KMS-11 (cell line): ENCODE measurements at regions not wholly inside any gene's neighbourhood (a gene's known extent, or its start where the extent isn't known, plus 50 kb on each side); places are given as distances from the start of the nearest gene placed in this dataset.

ENCODE experiments used
- H2AFZ ChIP-seq: fragments of 200-600 bp; sonication (generic); 2 replicates; pipeline ENCODE4 v1.6.1; 2016; ENCODE audit warnings: antibody characterized with exemption, mixed run types, low read depth
- H3K27ac ChIP-seq: fragments of 200-600 bp; sonication (generic); 2 replicates; pipeline ENCODE4 v1.6.1; 2016; ENCODE audit warnings: mild to moderate bottlenecking, mixed run types
- H3K27me3 ChIP-seq: fragments of 200-600 bp; sonication (generic); 2 replicates; pipeline ENCODE4 v1.6.1; 2017; ENCODE audit warnings: mild to moderate bottlenecking, low read depth, mixed run types, moderate library complexity; ENCODE audit not compliant: insufficient read depth
- H3K36me3 ChIP-seq: fragments of 200-600 bp; sonication (generic); 2 replicates; pipeline ENCODE4 v1.6.1; 2017; ENCODE audit warnings: mild to moderate bottlenecking, mixed run types; ENCODE audit not compliant: insufficient read depth
- H3K4me1 ChIP-seq: fragments of 200-600 bp; sonication (generic); 2 replicates; pipeline ENCODE4 v1.6.1; 2016; ENCODE audit warnings: mild to moderate bottlenecking, low read depth, mixed run types; ENCODE audit not compliant: poor library complexity, severe bottlenecking
- H3K4me2 ChIP-seq: fragments of 200-600 bp; sonication (generic); 2 replicates; pipeline ENCODE4 v1.7.0; 2016; ENCODE audit warnings: mild to moderate bottlenecking, mixed run types
- H3K4me3 ChIP-seq: fragments of 200-600 bp; sonication (generic); IDR thresholded peaks from 2 replicates; pipeline ENCODE4 v1.6.1; 2017; ENCODE audit warnings: low read depth, low read length, mixed read lengths; ENCODE audit not compliant: insufficient read depth
- H3K79me2 ChIP-seq: fragments of 200-600 bp; sonication (generic); 2 replicates; pipeline ENCODE4 v1.6.1; 2016; ENCODE audit warnings: low read depth, mixed run types; ENCODE audit not compliant: insufficient read depth
- H3K9ac ChIP-seq: fragments of 200-600 bp; sonication (generic); 2 replicates; pipeline ENCODE4 v1.6.1; 2016; ENCODE audit warnings: mild to moderate bottlenecking, mixed run types
- H4K20me1 ChIP-seq: fragments of 200-600 bp; sonication (generic); 2 replicates; pipeline ENCODE4 v1.6.1; 2016; ENCODE audit warnings: mild to moderate bottlenecking, mixed run types; ENCODE audit not compliant: insufficient read depth
- CTCF ChIP-seq: fragments of 200-600 bp; sonication (generic); conservative IDR thresholded peaks from 2 replicates; pipeline ENCODE4 v1.6.1; 2017; ENCODE audit warnings: low read depth, mild to moderate bottlenecking, antibody characterized with exemption, low read length, moderate library complexity, mixed read lengths

- Histone ChIP-seq H3K36me3 (no peaks in the 10 kb centered on the region), H3K4me2 (no peak overlapping the region), H2AFZ (no peak overlapping the region), H3K27me3 (no peaks in the 10 kb centered on the region), H3K27ac (no peak overlapping the region), H3K79me2 (no peaks in the 10 kb centered on the region), H4K20me1 (no peaks in the 10 kb centered on the region), H3K4me1 (no peaks in the 10 kb centered on the region), H3K4me3 (no peak overlapping the region), H3K9ac (no peak overlapping the region)
- no peak for TF ChIP-seq CTCF
These were observed 1474.0 kb downstream of the PCDH9 start for GRCh38 chr13:65756071-65756671.

GRCh38 chr13:65748227-65748626 lies 1481.9 kb downstream of the PCDH9 start:
- H3K9ac ChIP-seq: no peak overlapping the region
- no peak overlapping the region for H3K27ac ChIP-seq
- H3K4me1 ChIP-seq: no peaks in the 10 kb centered on the region
- H3K4me2 ChIP-seq: no peak overlapping the region
- H3K79me2 ChIP-seq: no peaks in the 10 kb centered on the region
- H2AFZ ChIP-seq: no peak overlapping the region
- H3K27me3 ChIP-seq: no peaks in the 10 kb centered on the region
- no peaks in the 10 kb centered on the region for H3K36me3 ChIP-seq
- H3K4me3 ChIP-seq: no peak overlapping the region
- no peak for TF ChIP-seq CTCF
- no peaks in the 10 kb centered on the region for H4K20me1 ChIP-seq

GRCh38 chr13:65746406-65746921 lies 1483.7 kb downstream of the PCDH9 start:
- H3K4me1 ChIP-seq: no peaks in the 10 kb centered on the region
- no peaks in the 10 kb centered on the region for H3K27me3 ChIP-seq
- no peak for TF ChIP-seq CTCF
- H2AFZ ChIP-seq: no peak overlapping the region
- no peak overlapping the region for H3K27ac ChIP-seq
- no peaks in the 10 kb centered on the region for H3K36me3 ChIP-seq
- H3K4me2 ChIP-seq: no peak overlapping the region
- H3K9ac ChIP-seq: no peak overlapping the region
- H3K4me3 ChIP-seq: no peak overlapping the region
- no peaks in the 10 kb centered on the region for H3K79me2 ChIP-seq
- no peaks in the 10 kb centered on the region for H4K20me1 ChIP-seq

- TF ChIP-seq CTCF: no peak
- Histone ChIP-seq H3K79me2 (no peaks in the 10 kb centered on the region), H3K4me1 (no peaks in the 10 kb centered on the region), H3K27ac (no peak overlapping the region), H3K9ac (no peak overlapping the region), H3K27me3 (no peaks in the 10 kb centered on the region), H3K4me3 (no peak overlapping the region), H3K36me3 (no peaks in the 10 kb centered on the region), H2AFZ (no peak overlapping the region), H4K20me1 (no peaks in the 10 kb centered on the region), H3K4me2 (no peak overlapping the region)
These were observed 1485.3 kb downstream of the PCDH9 start for GRCh38 chr13:65744836-65745235.
